NCI-H1092 treated with DMSO at 0.1 percent for 48 hours (cell line): ENCODE measurements at regions not wholly inside any gene's neighbourhood (a gene's known extent, or its start where the extent isn't known, plus 50 kb on each side); places are given as distances from the start of the nearest gene placed in this dataset.
"Not testable (repeated sequence)": the region's sequence is repeated elsewhere in the genome, so short reads cannot be mapped to it uniquely, and the experiment has no call there.

Experiments
- DNase-seq: peaks from one replicate; lab custom pipeline; 2025; lab: John Stamatoyannopoulos, UW

GRCh38 chr7:136412952-136413351 is 435.8 kb upstream of the MTPN start:
- no peak for DNase-seq

DNA sequence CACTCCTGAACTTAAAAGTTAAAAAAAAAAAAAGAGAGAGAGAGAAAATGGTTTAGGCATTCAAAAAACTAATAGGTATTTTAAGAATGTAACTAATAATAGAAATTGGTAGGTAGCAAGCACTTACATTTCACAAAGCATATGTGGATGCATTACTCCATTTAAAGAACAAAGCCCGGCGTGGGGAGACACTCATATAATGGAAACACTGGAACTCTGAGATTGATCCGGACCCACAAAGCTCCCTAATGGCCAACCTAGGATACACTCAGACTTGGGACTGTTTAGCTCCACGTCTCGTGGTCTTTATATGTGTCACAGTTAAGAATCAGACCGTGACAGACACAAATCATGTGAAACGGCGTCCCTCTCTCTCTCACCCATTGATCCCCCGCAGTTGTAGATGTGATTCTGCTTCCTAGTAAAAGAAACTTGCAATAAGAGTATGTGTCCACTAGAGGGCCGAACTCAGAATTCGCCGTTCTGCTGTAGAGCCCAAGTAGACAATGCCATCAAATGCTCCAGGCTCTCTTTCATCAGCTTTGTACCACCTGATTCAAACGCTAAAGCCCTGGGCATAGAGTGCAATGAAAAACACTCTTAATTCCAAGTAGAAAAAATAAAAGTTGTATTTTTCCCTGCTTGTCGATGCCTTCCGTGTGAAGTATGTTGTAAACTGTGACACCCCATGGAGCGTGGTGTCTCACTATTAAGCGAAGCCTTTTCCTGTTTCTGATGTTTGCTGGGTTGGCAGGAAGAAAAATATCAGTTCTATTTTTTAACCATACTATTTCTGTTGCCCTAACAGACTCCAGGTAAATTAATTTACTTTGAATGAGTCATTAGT is 429.0 kb upstream of the MTPN start:
- peak; percentile 77 for DNase-seq

- no peak for DNase-seq
Measured at GRCh38 chr7:136403591-136403990, 426.4 kb upstream of the MTPN start.

GRCh38 chr7:136400877-136401276 is 423.7 kb upstream of the MTPN start:
- no peak for DNase-seq

DNA sequence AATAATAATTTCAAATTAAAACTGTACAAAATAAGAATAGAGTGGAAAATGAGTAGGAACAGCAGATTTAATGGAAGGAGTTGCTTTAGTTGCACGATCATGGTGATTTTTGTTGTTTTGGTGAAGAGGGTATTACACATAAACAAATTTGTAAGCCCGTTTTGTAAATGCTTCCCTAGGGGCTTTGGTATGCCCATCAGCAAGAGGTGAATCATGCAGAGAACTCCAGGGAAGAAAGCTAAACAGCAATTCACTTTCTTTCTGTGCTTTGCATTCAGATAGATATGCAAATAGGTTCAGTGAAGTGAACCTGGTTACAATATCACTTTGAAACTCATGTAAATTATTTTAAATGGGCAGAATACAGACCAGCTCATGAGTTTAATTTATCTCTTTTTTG is 422.2 kb upstream of the MTPN start:
- DNase-seq = no peak

DNA sequence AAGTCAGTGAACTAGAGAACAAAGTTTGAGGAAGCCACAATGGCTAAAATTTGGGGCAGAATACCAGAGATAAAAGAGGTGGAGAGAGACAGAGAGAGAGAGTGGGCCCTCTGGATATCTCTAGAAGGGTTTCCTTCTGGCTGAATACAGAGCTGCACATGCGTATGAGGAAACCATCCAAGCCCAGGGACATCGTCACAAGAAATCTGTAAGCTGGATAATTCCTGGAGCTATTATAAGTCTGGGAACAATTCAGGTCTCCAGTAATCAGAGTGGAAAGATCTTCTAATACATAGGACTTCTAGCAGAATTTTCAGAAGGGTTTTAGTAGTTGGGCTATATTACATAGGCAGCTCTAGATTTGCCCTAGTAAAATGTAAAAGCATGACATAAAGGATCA is 415.7 kb upstream of the MTPN start:
- no peak for DNase-seq

DNA sequence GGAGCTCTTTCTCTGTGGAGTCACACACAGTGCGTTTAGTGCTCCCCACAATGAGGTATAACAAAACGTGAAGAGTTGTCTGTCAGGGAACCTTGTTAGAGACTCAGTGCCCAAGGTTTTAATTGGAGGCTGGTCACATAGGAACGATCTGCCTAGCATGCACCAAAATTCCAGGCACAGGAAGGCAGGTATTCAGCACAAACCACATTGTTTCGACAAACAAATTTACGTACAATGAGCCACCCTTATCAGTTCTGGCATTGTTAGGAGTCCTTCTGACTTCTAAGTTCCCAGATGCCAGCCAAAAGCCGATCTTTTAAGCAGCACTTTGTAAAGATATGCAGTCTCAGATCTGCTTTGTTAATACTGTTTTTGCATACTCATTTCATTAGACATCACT is 414.2 kb upstream of the MTPN start:
- DNase-seq = no peak

- no peak for DNase-seq
Measured at GRCh38 chr7:136389933-136390332, 412.8 kb upstream of the MTPN start.

DNA sequence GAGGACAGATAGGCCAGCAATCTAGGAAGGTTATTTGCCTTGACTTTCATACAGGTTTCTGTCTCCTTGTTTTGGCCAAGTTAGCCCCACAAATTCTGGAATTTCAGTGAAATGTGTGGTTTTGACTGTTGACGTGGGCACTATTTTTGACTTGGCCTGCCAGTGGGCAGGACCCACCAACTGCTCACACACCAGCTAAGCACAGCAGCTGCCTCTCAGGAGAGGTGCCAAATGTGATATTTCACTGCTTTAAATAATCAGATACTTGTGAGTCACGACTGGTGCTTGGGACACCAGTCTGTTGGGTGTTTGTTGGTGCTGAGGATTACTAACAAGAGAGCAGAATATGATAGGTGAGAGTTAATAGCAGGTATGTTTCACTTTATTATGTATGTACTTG is 409.7 kb upstream of the MTPN start:
- no peak for DNase-seq

GRCh38 chr7:136371409-136371808 is 394.2 kb upstream of the MTPN start:
- not testable (repeated sequence) for DNase-seq

- no peak for DNase-seq
Measured at GRCh38 chr7:136370137-136370536, 393.0 kb upstream of the MTPN start.

GRCh38 chr7:136369225-136369624 is 392.1 kb upstream of the MTPN start:
- DNase-seq = no peak

DNA sequence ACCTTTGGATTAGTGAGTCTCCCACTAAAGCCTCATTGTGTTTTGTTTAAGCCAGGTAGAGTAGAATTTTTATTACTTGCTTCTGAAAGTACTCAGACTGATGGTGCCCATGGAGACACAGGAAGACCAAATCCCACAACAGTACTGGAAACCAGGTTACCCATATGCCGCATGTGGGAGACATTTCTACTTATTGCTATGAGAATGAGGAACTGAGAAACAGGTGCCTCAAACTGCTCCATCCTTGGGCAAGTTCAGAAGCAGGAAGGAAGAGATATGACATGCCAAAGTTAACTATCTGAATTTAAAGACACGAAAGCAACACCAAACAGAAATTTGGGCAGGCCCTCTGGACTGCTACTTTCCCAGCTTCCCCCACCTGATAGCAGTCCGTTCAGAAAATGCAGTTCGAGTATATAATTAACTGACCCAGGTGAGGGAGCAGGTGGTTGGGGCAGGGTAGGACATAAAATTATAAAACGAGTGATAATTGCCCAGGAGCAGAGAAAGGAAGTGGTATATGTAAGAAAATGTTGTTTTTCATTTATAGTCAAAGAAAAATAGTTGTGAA is 382.3 kb upstream of the MTPN start:
- DNase-seq = no peak

DNA sequence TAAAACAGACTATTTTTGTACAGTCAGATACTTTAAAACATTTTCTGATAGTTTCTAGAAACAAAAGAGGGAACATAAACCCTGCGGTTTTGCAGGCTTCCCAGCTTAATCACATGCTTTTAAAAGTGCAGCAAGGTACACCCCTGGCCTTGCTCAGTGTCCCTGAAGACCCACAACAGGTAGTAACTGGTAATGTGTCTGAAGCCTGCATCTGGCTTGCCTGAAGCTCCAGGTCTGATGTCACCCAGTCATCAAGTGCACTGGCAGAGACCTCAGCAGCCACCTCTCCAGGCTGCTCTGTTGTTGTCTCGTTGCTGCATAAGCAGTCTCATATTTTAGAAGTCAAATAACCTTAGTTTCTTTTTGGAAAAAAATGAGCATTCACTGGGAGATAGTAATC is 376.1 kb upstream of the MTPN start:
- DNase-seq = no peak

DNA sequence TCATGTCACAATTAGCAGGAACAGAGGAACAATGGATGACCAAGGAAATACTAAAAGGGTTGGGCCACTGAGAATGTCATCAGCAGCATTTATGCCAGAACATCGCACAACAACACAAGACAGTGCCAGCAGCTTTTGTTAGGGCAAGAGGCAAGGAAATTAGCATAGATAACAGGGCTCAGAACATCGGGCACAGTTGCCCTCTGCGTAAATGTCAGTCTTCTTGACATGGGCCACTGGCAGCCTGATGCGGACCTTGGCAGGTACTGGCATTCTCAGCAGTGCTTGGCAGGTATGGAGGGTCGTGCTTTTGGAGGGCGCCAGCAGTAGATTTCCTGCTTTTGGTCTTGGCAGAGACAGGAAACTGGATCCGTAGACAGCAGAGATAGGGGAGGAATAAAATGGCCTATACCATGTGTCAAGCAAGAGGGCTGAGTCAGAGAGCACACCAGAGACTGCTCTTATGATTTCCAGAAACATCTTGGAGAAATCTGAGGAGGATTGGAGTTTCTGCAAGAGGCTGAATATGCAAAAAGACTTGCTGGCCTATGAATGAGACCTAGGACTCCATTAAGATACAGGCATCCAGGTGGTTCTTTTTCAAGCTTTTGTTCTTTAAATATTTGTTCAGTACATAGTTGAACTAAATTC is 371.5 kb upstream of the MTPN start:
- no peak for DNase-seq

DNA sequence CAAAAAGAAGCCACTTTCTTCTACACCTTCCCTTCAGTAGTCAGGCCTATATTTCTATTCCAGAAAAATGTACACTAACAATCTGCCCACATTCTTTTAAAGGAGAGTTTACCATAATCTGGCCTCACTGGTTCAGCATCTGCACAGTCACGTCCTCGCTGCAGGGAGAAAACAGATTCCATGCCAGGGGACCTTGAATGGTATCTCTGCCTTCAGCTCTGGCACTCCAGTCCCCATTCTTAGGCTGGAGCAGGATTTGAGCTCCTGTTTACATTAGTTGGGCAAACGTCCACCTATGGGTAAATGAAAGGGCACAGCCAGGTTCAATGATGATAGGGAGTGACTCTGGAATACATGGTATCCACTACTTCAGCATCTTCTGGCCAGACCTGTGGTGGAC is 371.0 kb upstream of the MTPN start:
- DNase-seq = no peak

DNA sequence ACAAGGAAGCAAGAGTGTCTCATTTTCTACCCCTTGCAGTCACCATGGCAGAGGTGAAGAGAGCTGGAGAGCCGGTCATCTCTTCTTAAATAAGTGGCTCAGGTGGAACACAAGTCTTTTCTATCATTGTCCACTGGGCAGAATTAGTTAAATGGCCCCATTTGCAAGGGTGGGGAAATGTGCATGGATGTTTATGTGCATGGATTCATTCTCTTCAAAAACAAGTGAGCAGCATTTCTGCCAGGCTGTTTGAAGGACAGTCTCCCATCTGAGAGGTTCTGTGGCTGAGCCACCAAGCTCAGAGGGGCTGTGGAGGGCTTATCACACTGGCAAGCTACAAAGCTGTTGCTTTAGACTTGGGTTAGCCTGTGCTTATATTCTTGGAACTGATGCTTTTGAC is 370.3 kb upstream of the MTPN start:
- DNase-seq = no peak

DNA sequence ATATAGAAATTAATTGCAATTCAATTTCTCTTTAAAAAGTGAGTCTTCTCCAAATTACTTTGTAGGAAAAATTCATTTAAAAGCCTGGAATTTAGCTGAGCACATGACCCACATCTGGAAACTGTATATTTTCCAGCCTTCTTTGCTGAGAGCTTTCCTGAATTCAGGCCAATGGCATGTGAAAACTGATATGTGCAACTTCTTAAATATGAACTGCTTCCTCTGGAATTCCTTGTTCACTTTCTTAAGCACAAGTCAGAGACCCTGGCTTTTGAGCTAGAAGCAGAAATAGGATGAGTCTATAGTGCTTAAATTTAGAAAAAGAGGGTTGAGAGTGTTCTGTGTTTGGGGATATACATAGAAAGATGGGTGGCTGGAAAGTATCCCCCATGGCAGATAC is 365.1 kb upstream of the MTPN start:
- no peak for DNase-seq

GRCh38 chr7:136339464-136339863 is 362.3 kb upstream of the MTPN start:
- no peak for DNase-seq

- peak; percentile 27 for DNase-seq
Measured at GRCh38 chr7:136336932-136337331, 359.8 kb upstream of the MTPN start.

DNA sequence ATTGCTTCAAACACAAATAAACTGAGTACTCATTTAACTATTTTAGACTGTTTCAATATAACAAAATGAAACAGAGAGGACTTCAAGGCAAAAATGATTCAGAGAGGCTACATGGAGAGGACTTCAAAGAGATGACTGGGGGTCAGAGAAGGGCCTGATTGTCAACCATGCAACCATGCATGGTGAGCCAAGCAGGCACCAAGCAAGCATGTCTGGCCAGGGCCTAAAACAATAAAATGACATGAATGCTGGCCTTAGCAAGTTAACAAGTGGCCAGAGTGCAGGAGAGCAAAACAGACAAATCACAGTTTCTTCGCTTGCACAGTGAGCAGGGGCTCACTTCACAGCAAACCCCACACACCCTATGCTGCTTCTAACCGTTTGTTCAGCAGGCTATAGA is 356.5 kb upstream of the MTPN start:
- DNase-seq = no peak

GRCh38 chr7:136326045-136326609 is 349.0 kb upstream of the MTPN start:
- no peak for DNase-seq

GRCh38 chr7:136325578-136325977 is 348.4 kb upstream of the MTPN start:
- DNase-seq = no peak
